ENCODE measurements at regions not wholly inside any gene's neighbourhood (a gene's known extent, or its start where the extent isn't known, plus 50 kb on each side); places are given as distances from the start of the nearest gene placed in this dataset.

DNA sequence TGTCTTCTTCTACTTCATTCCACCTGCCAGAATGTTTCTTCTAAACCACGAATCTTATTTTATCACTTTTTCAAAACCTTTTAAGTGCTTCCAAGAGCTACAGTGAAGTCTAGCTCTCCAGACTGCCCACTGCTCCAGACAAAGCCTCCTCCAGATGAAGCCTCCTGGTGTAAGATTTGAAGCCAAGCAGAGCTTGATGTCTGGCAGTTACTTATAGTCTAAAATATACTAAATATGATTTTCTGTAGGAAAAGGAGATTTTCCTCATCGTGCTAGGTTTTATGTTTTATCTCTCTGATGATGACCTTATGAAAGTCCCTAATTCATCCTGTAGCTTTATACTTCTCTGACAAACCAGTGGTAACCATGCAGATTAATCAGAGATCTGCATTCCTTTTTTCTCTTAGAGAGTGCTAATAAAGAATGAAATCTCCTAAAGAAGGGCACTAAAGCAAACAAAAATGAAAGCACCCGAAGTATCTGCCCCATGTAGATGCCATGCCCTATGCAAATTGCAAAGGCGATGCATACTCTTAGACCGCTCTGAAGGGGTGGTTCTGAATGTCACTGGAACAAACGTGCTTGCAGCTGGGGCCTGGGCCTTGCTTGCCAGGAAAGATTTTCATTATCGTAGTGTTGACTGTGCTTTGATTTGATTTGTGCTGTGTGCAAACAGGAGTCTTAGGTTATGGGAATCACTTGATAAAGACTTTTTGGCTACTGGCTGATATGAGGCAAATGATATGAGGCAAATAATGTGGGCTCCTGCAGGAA, 314.2 kb downstream of the PID1 start:
- Histone ChIP-seq H3K27me3 (ENCODE audit: control insufficient read depth, insufficient read depth, low read length) (no peaks in the 10 kb centered on the region), H3K36me3 (ENCODE audit: control insufficient read depth, insufficient read depth, low read length) (no peaks in the 10 kb centered on the region), H3K4me3 (ENCODE audit: low read depth, low read length) (no peak overlapping the region)
- DNase-seq (ENCODE audit: low read depth) = no peak
- TF ChIP-seq, protein P1, sequence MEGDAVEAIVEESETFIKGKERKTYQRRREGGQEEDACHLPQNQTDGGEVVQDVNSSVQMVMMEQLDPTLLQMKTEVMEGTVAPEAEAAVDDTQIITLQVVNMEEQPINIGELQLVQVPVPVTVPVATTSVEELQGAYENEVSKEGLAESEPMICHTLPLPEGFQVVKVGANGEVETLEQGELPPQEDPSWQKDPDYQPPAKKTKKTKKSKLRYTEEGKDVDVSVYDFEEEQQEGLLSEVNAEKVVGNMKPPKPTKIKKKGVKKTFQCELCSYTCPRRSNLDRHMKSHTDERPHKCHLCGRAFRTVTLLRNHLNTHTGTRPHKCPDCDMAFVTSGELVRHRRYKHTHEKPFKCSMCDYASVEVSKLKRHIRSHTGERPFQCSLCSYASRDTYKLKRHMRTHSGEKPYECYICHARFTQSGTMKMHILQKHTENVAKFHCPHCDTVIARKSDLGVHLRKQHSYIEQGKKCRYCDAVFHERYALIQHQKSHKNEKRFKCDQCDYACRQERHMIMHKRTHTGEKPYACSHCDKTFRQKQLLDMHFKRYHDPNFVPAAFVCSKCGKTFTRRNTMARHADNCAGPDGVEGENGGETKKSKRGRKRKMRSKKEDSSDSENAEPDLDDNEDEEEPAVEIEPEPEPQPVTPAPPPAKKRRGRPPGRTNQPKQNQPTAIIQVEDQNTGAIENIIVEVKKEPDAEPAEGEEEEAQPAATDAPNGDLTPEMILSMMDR (IDR thresholded peaks at IDR 0.05; ENCODE audit: insufficient read depth, low read length, poor library complexity, severe bottlenecking) = no peak

DNA sequence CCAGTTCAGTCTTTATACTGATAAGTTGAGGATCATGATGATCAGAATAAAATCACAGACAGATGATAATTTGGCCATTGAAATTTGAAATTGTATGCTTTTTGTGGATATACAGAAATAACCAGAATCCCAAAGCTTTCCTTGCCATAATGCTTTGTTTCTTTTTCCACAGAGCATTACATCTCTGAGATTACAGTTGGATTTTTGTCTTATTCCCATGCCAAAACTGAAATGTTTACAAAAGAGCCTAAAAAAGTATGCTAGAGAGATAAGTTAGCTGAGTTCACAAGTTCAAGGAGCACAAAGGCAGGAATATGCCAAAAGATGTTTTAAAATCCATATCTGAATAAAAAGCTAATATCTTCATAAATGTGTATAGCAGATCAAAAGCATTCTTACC, 321.3 kb downstream of the PID1 start:
- Histone ChIP-seq H3K4me3 (ENCODE audit: low read depth, low read length) (no peak overlapping the region), H3K27me3 (ENCODE audit: control insufficient read depth, insufficient read depth, low read length) (no peaks in the 10 kb centered on the region), H3K36me3 (ENCODE audit: control insufficient read depth, insufficient read depth, low read length) (no peaks in the 10 kb centered on the region)
- TF ChIP-seq, protein P1 (IDR thresholded peaks at IDR 0.05; ENCODE audit: insufficient read depth, low read length, poor library complexity, severe bottlenecking) = no peak
- no peak for DNase-seq (ENCODE audit: low read depth)

DNA sequence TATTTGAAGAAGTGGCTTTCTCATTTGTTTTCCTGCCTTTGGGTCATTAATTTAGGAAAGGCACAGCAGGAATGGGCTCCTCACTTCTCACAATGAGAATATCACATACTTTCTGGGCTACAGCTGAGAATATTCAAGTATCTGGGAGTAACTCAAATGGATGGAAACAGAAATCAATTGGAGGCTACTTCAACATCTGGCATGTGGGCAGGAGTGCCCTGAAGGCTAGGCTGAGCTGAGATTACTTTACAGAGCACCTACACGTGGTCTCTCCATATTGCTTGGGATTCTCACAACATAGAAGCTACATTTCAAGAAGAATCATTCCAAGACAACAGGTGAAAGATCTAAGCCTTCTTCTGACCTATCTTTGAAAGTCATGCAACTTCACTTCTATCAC, 325.4 kb downstream of the PID1 start:
- H3K27me3 ChIP-seq (ENCODE audit: control insufficient read depth, insufficient read depth, low read length) = no peaks in the 10 kb centered on the region
- no peak for DNase-seq (ENCODE audit: low read depth)
- H3K4me3 ChIP-seq (ENCODE audit: low read depth, low read length) = no peak overlapping the region
- H3K36me3 ChIP-seq (ENCODE audit: control insufficient read depth, insufficient read depth, low read length) = no peaks in the 10 kb centered on the region
- TF ChIP-seq, protein P1 (IDR thresholded peaks at IDR 0.05; ENCODE audit: insufficient read depth, low read length, poor library complexity, severe bottlenecking) = no peak

DNA sequence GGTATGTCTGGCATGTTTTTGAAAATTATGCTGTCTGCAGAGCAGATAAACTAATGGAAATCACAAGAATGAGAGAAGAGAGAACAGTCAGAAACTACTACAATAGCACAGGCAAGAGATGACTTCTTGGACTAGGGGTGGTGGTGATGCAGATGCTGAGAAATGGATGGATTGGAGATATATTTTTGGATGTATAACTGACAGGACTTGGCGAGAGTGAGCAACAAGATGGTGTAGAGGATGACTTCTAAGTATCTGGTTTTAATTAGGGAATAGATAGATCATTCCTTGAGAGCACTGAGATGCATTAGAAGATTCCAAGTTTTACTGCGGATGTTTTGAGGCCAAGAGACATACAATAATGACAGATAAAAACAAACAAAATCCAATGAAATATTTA, 328.2 kb downstream of the PID1 start:
- no peaks in the 10 kb centered on the region for H3K27me3 ChIP-seq (ENCODE audit: control insufficient read depth, insufficient read depth, low read length)
- H3K4me3 ChIP-seq (ENCODE audit: low read depth, low read length) = no peak overlapping the region
- TF ChIP-seq, protein P1 (IDR thresholded peaks at IDR 0.05; ENCODE audit: insufficient read depth, low read length, poor library complexity, severe bottlenecking) = no peak
- no peaks in the 10 kb centered on the region for H3K36me3 ChIP-seq (ENCODE audit: control insufficient read depth, insufficient read depth, low read length)
- DNase-seq (ENCODE audit: low read depth) = no peak

DNA sequence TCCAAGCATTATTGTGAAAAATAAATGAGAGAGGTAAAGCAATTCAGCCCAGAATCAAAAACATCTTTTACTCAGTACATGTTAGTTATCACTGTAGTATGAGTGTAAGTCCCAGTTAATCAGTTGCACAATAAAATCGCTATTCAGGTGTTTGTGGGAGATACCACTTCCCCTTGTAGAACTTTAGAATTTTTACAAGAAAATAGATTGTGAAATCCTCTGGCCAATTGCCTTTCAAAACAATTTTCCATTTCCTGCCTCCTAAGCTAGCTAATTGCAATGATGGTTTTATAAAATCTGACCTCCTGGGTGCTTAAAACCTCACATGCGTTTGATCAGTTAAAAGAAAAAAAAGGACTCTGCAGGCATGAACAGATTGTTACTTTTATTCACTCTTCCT, 332.5 kb downstream of the PID1 start:
- Histone ChIP-seq H3K4me3 (ENCODE audit: low read depth, low read length) (no peak overlapping the region), H3K36me3 (ENCODE audit: control insufficient read depth, insufficient read depth, low read length) (no peaks in the 10 kb centered on the region), H3K27me3 (ENCODE audit: control insufficient read depth, insufficient read depth, low read length) (no peaks in the 10 kb centered on the region)
- TF ChIP-seq, protein P1 (IDR thresholded peaks at IDR 0.05; ENCODE audit: insufficient read depth, low read length, poor library complexity, severe bottlenecking) = no peak
- DNase-seq (ENCODE audit: low read depth) = no peak
